NCI-H69 (cell line): ENCODE measurements at regions not wholly inside any gene's neighbourhood (a gene's known extent, or its start where the extent isn't known, plus 50 kb on each side); places are given as distances from the start of the nearest gene placed in this dataset.
"Not testable (repeated sequence)": the region's sequence is repeated elsewhere in the genome, so short reads cannot be mapped to it uniquely, and the experiment has no call there.

Experiments used
- DNase-seq: peaks from one replicate; lab custom pipeline; 2025; lab: John Stamatoyannopoulos, UW

- DNase-seq: no peak
Observed at GRCh38 chr2:60247471-60247870, 306.0 kb downstream of the BCL11A start.

- peak; percentile 2 for DNase-seq
Observed at GRCh38 chr2:60246583-60246982, 306.9 kb downstream of the BCL11A start.

- DNase-seq: no peak
Observed at GRCh38 chr2:60234274-60234986, 319.0 kb downstream of the BCL11A start.

- DNase-seq: no peak
Observed at GRCh38 chr2:60230596-60230995, 322.9 kb downstream of the BCL11A start.

GRCh38 chr2:60230037-60230436, 323.4 kb downstream of the BCL11A start:
- no peak for DNase-seq

DNA sequence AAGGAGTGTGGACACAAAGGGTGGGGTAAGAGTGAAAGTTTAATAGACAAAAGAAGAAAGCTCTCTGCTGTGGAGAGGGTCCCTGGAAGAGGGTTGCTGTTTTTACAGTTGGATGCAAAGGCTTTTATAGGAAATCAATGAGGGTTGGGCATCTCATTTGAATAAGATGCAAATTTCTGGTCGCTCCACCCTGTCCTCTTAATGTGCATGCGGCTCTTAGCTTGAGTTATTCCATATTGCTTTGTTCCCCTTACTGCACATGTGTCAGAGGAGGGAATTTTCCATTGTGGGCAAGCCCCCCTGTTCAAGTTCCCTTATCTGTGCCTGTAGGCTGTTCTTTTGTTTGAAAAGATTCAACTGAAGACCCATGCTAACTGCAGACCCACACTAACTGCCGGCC, 326.5 kb downstream of the BCL11A start:
- no peak for DNase-seq

GRCh38 chr2:60226191-60226590, 327.3 kb downstream of the BCL11A start:
- no peak for DNase-seq

DNA sequence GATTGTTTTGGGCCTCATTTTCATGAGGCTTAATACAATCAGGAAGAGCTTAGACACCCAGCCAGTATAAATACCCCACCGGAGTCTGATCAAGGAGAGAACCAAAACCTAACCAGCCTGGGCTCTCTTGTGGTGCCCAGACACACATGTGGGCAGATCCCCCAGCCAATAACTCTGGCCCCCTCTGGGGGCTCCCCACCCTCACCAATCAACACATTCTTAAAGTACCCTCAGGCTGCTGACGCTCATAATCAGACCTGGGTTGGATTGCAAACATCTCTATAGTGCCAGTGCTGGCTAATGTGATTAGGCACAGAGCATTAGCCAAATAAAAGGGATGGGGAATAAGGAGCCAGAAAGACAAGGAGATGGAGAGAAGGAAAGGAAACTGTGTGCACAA, 329.6 kb downstream of the BCL11A start:
- DNase-seq: no peak

DNA sequence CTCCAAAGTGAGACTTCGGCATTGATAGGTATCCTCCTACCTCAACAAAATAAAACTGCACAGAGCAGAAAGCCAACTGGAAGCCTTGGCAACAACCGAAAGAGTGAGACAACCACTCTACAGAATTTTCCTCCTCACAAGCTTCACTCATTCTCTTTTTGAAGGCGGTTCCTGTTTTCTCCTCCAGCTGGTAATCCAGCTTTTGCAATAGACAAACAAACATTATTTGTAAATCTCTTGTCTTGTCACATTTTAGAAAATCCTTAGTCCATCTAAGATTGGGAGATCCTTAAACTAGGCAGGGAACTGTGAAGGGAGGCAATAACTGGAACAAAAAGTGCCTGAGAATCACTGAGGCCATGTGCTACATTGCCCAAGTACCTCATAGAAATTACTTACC, 332.4 kb downstream of the BCL11A start:
- no peak for DNase-seq

- DNase-seq: no peak
Observed at GRCh38 chr2:60219536-60219935, 333.9 kb downstream of the BCL11A start.

GRCh38 chr2:60216452-60216995, 336.9 kb downstream of the BCL11A start:
- no peak for DNase-seq

- peak; percentile 79 for DNase-seq
Observed at GRCh38 chr2:60215386-60215901, 338.0 kb downstream of the BCL11A start.

GRCh38 chr2:60214626-60214875, 338.9 kb downstream of the BCL11A start:
- peak; percentile 20 for DNase-seq

DNA sequence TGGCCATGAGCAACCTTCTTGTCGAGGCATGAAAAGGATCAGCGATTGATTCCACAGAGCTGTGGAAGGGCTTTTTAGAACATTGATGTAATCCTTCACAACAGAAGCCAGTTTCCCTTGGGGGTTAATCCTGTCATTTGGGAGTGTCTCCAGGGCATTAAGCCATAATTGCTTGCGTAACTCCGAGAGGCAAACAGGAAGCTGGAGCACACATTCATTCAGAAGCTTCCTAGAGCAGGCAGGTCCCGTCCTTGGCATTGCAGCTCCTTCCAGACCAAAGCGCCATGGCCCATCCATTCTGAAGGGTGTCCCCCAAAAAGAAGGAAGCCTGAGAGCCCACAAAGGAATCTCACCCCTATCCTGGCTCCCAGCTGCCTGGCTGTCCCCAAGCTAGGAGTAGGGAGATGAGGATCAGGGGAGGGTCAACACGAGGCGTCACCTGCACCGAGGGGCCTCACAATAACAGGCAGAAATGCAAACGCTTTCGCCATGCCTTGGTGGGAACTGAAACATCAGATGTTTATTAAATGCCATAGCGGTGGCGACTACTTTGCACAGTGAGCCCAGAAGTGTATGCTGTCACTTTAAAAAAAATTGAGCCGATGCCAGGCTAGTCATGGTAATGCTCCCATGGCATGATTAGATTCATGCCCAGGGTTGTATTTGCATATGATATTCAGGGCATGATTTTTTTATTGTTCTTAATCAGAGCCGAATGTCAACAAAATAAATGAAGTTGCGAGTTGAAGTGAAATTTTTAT, 339.4 kb downstream of the BCL11A start:
- DNase-seq: peak; percentile 85

GRCh38 chr2:60212181-60212945, 341.1 kb downstream of the BCL11A start:
- peak; percentile 27 for DNase-seq

- not testable (repeated sequence) for DNase-seq
Observed at GRCh38 chr2:60189006-60189405, 364.4 kb downstream of the BCL11A start.

GRCh38 chr2:60175290-60175689, 378.2 kb downstream of the BCL11A start:
- DNase-seq: no peak

- no peak for DNase-seq
Observed at GRCh38 chr2:60174146-60174545, 379.3 kb downstream of the BCL11A start.

GRCh38 chr2:60172801-60173200, 380.7 kb downstream of the BCL11A start:
- DNase-seq: no peak

DNA sequence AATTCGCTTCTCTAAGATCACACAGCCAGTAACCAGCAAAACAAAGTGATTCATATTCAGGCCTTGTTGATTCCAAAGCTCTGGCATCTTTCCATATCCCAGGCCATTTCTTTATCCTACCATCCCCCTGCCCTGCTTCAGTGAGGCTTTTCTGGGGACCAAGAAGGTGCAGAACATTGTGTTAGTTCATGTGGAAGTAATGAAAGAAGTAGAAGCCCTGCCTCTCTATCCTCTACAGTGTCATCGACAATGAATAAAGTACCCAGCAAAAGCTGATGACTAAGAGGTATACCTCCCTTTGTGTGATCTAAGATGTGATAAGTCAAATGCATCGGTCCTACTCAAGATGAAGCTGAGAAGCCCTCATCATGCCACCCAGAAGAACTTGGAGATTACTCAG, 383.2 kb downstream of the BCL11A start:
- no peak for DNase-seq

DNA sequence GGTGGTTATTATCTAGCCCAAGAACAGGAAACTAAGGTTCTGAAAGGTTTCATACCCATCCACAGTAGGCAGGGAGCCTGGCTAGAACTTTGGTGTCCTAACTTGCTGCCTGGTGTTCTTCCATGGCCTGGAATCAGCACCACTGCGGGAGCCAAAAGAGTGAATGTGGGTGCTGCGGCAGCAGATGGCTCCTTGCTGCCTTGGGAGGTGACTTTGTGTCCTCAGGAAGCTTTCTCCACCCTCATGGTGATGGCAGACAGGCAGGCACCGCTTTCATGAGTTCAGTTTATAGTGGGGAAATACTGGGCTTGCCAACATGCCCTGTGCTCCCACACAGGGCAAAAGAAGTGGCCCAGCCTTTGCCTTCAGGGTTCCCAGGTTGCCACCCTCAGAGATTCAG, 385.2 kb downstream of the BCL11A start:
- no peak for DNase-seq

GRCh38 chr2:60167089-60167488, 386.4 kb downstream of the BCL11A start:
- DNase-seq: no peak

DNA sequence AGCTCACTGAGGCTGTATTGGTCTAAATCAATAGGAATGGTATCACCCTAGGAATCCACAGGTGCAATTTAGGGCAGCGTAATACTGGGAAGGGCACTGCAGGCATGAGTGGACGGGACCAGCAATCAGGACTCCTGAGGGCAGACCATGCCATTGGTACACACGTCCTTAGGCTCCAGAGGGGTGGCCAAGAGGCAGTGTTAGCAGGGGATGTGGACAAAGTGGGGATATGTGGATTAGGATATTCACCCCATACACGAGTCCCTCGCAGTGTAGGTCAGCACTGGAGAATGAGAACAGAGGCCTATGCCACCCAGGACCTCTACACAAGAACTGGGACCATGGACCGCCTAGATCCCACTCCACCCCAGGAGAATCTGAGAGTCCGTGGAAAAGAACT, 389.8 kb downstream of the BCL11A start:
- DNase-seq: no peak
